K562 (cell line): ENCODE measurements at regions not wholly inside any gene's neighbourhood (a gene's known extent, or its start where the extent isn't known, plus 50 kb on each side); places are given as distances from the start of the nearest gene placed in this dataset.

Experiments used
- ATAC-seq: fragments of 200-7000 bp; cut with Tn5 transposase; 3 replicates; pipeline ENCODE4 v1.9.1; 2020; ENCODE audit warnings: moderate library complexity
- BruUV-seq: library from RNA; stranded (reverse); fragments of 400-500 nt; replicated peaks from 2 replicates; lab custom pipeline; 2021; lab: Mats Ljungman, UMichigan
- CTCF ChIA-PET: fragments of 300-600 bp; formaldehyde crosslinking; extraction: SDS; loops from one replicate; lab custom pipeline; 2021; ENCODE audit warnings: low intra/inter-chr PET ratio; lab: Yijun Ruan, JAX
- POLR2A ChIA-PET: fragments of 300-600, 350-650 bp; sonication (Branson Sonifier 250); formaldehyde crosslinking; extraction: SDS; loops from one replicate; lab custom pipeline; 2021; ENCODE audit warnings: antibody characterized with exemption, inconsistent platforms; lab: Yijun Ruan, JAX
- DNase-seq, 4 experiments: peaks; one replicate each; pipeline versions ENCODE4 v3.0.0 to v3.0.0-alpha.2; 2011 to 2018; ENCODE audit warnings: low spot score in 3 of 4, mixed read lengths in 3 of 4; ENCODE audit errors: extremely low read depth in 1 of 4
- FAIRE-seq: peaks from 2 replicates; lab custom pipeline; 2011; peaks lifted over from hg19 to GRCh38; lab: Jason Lieb, UNC
- H2AFZ ChIP-seq: 2 replicates; pipeline ENCODE4 v1.6.0; 2011; ENCODE audit warnings: low read depth, low read length, control low read depth, inconsistent platforms
- H3K27ac ChIP-seq: fragments of 200-600 bp; 3 replicates; pipeline ENCODE4 v1.8.0; 2011; ENCODE audit warnings: low read depth, mild to moderate bottlenecking, control low read depth, inconsistent platforms, low read length, moderate library complexity, mixed read lengths; ENCODE audit errors: extremely low read depth
- H3K27me3 ChIP-seq, 2 experiments: fragments of 300-600 bp in 1 of 2; 2 replicates in 1 of 2; 3 replicates in 1 of 2; pipeline versions ENCODE4 v1.6.0 to v1.8.0; 2011; ENCODE audit warnings: inconsistent platforms in 2 of 2, low read length in 2 of 2, mild to moderate bottlenecking in 1 of 2, mixed read lengths in 1 of 2, moderate library complexity in 1 of 2; ENCODE audit not compliant: control insufficient read depth in 2 of 2, insufficient read depth in 2 of 2
- H3K36me3 ChIP-seq: fragments of 300-600 bp; 3 replicates; pipeline ENCODE4 v1.8.0; 2011; ENCODE audit warnings: mild to moderate bottlenecking, low read length, inconsistent platforms; ENCODE audit not compliant: control insufficient read depth, insufficient read depth
- H3K4me1 ChIP-seq, 2 experiments: fragments of 200-600 bp in 1 of 2; replicated peaks in 1 of 2; 2 replicates in 1 of 2; 3 replicates in 1 of 2; pipeline versions ENCODE4 v1.5.1 to v1.8.0; 2011; ENCODE audit warnings: inconsistent platforms in 2 of 2, low read length in 2 of 2, mild to moderate bottlenecking in 1 of 2, mixed read lengths in 1 of 2, moderate library complexity in 1 of 2; ENCODE audit not compliant: control insufficient read depth in 2 of 2, insufficient read depth in 2 of 2
- H3K4me2 ChIP-seq: 2 replicates; pipeline ENCODE4 v1.6.1; 2011; ENCODE audit warnings: low read length, control low read depth, inconsistent platforms, mixed read lengths; ENCODE audit not compliant: insufficient read depth
- H3K4me3 ChIP-seq: fragments of 200-600 bp; sonication (generic), shearing (Covaris generic); 2 replicates; pipeline ENCODE4 v1.5.1; 2016; ENCODE audit warnings: control low read depth, inconsistent platforms
- H3K79me2 ChIP-seq: fragments of 200-600 bp; 3 replicates; pipeline ENCODE4 v1.8.0; 2011; ENCODE audit warnings: low read length, inconsistent platforms; ENCODE audit not compliant: control insufficient read depth, insufficient read depth
- H3K9ac ChIP-seq, 2 experiments: 2 replicates each; pipeline versions ENCODE4 v1.6.0 to v1.6.1; 2011; ENCODE audit warnings: low read depth in 2 of 2, low read length in 2 of 2, control low read depth in 1 of 2, inconsistent platforms in 1 of 2, mild to moderate bottlenecking in 1 of 2, mixed read lengths in 1 of 2; ENCODE audit not compliant: insufficient read depth in 1 of 2
- H3K9me1 ChIP-seq: one replicate; pipeline ENCODE4 v1.6.0; 2011; ENCODE audit warnings: inconsistent platforms, mild to moderate bottlenecking, low read length, moderate library complexity; ENCODE audit not compliant: control insufficient read depth, insufficient read depth
- H3K9me3 ChIP-seq: replicated peaks from 2 replicates; pipeline ENCODE4 v1.5.1; 2011; ENCODE audit warnings: low read depth, low read length, inconsistent platforms; ENCODE audit not compliant: control insufficient read depth, insufficient read depth
- H4K20me1 ChIP-seq: replicated peaks from 2 replicates; pipeline ENCODE4 v1.6.1; 2011; ENCODE audit warnings: low read length, inconsistent platforms, mixed read lengths; ENCODE audit not compliant: control insufficient read depth, insufficient read depth
- ARHGAP35 ChIP-seq: fragments of 450-650 bp; IDR thresholded peaks from 2 replicates; pipeline ENCODE4 v1.6.1; 2018; ENCODE audit not compliant: partially characterized antibody
- BCL6 ChIP-seq: fragments of 250-450 bp; sonication (Bioruptor Pico); IDR thresholded peaks from 2 replicates; pipeline ENCODE4 v1.4.0; 2020
- CHD4 ChIP-seq: fragments of 200-600 bp; sonication (generic); IDR thresholded peaks from 3 replicates; pipeline ENCODE4 v1.6.1; 2012; ENCODE audit warnings: low read depth, mild to moderate bottlenecking, mixed read lengths, low read length, inconsistent platforms; ENCODE audit not compliant: insufficient read depth, insufficient replicate concordance, poor library complexity, severe bottlenecking
- GATAD2B ChIP-seq: fragments of 450-650 bp; IDR thresholded peaks from 2 replicates; pipeline ENCODE4 v1.6.1; 2017; ENCODE audit warnings: mild to moderate bottlenecking, borderline replicate concordance
- NFATC3 ChIP-seq: fragments of 450-650 bp; IDR thresholded peaks from 2 replicates; pipeline ENCODE4 v1.6.1; 2017; ENCODE audit warnings: mild to moderate bottlenecking
- PHB ChIP-seq: fragments of 250-450 bp; sonication (Bioruptor Pico); IDR thresholded peaks from 2 replicates; pipeline ENCODE4 v1.5.0; 2021
- SMARCE1 ChIP-seq: fragments of 450-650 bp; IDR thresholded peaks from 2 replicates; pipeline ENCODE4 v1.7.1; 2016; ENCODE audit warnings: mild to moderate bottlenecking
- TBP ChIP-seq: optimal IDR thresholded peaks from 2 replicates; pipeline ENCODE3; 2011; ENCODE audit warnings: low read depth, low read length, improper control_type of control experiment
- ZNF407 ChIP-seq: fragments of 450-650 bp; IDR thresholded peaks from 2 replicates; pipeline ENCODE4 v1.6.1; 2016; ENCODE audit warnings: low read depth
- WGBS: fragments of 100-300 bp; shearing (Covaris generic); methylation state at CpG from one replicate; pipeline ENCODE4 v1.1.6; 2016; ENCODE audit warnings: low coverage, mixed read lengths; ENCODE audit not compliant: insufficient coverage; ENCODE audit errors: missing lambda C conversion rate; 5-methylcytosine and 5-hydroxymethylcytosine counted together
- in situ Hi-C: fragments of 300-500 bp; cut with MboI; formaldehyde crosslinking; loops from 4 replicates; pipeline ENCODE4 v1.15.0; 2018; ENCODE audit warnings: inconsistent platforms, mixed read lengths
- intact Hi-C: fragments of 100-400 bp; cut with micrococcal nuclease; formaldehyde crosslinking; loops from 2 replicates; pipeline ENCODE4 v1.14.2; 2022

GRCh38 chr11:81339521-81339920 lies 1394.1 kb downstream of the FAM181B start:
- H3K4me3 ChIP-seq = no peak overlapping the region
- H3K27ac ChIP-seq = no peak overlapping the region
- 0% methylated on average over 2 of the region's 2 CpGs for WGBS
- BruUV-seq = no TSS peak
- no peaks in the 10 kb centered on the region for H4K20me1 ChIP-seq
- no peaks in the 10 kb centered on the region for H3K79me2 ChIP-seq
- H3K4me2 ChIP-seq = no peak overlapping the region
- ChIA-PET POLR2A (no interaction called here), CTCF (no interaction called here)
- no peaks in the 10 kb centered on the region for H3K4me1 ChIP-seq
- TF ChIP-seq BCL6 (CRISPR knock-in tag) (no peak), PHB (CRISPR knock-in tag) (no peak), ARHGAP35 (no peak), SMARCE1 (no peak)
- no peaks in the 10 kb centered on the region for H3K27me3 ChIP-seq
- H3K9me3 ChIP-seq = no peaks in the 10 kb centered on the region
- in situ Hi-C loops = no loop called here
- intact Hi-C loops = no loop called here
- no peak for DNase-seq
- H3K9me1 ChIP-seq = no peaks in the 10 kb centered on the region
- ATAC-seq = no peak
- FAIRE-seq = no peak
- no peak overlapping the region for H3K9ac ChIP-seq
- no peaks in the 10 kb centered on the region for H3K36me3 ChIP-seq
- no peak overlapping the region for H2AFZ ChIP-seq

DNA sequence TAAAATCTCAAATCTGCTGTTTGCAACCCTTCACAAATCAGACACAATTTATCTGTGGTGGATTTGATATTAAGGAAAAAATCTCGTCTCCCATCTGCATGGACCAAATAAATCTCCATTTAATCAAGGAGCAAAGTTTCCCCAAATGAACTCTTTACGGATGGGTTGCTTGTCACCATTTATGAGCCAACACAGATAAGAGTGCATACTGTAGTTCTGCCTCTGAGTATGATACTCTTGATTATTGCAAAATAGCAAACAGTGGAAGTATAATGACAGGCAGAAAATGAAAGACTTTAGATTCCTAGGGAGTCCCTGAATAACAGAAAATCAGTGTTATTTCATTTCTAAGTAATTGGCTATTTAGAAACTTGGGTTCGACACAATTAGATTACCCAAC lies 1395.9 kb downstream of the FAM181B start:
- Histone ChIP-seq H3K9ac (no peak overlapping the region), H3K9me3 (no peaks in the 10 kb centered on the region), H2AFZ (no peak overlapping the region), H3K4me1 (no peaks in the 10 kb centered on the region), H3K36me3 (no peaks in the 10 kb centered on the region), H3K27me3 (no peaks in the 10 kb centered on the region), H3K79me2 (no peaks in the 10 kb centered on the region), H3K27ac (no peak overlapping the region), H3K9me1 (no peaks in the 10 kb centered on the region), H3K4me2 (no peak overlapping the region), H4K20me1 (no peaks in the 10 kb centered on the region), H3K4me3 (no peak overlapping the region)
- CTCF ChIA-PET = no interaction called here
- WGBS = 0% methylated on average over 3 of the region's 3 CpGs
- DNase-seq = no peak
- FAIRE-seq = no peak
- BruUV-seq = no TSS peak
- intact Hi-C loops = no loop called here
- in situ Hi-C loops = no loop called here
- POLR2A ChIA-PET = no interaction called here
- no peak for ATAC-seq
- TF ChIP-seq TBP = no peak
- no peak for TF ChIP-seq ZNF407
- TF ChIP-seq CHD4 = no peak
- no peak for TF ChIP-seq NFATC3
- TF ChIP-seq GATAD2B = no peak
